HEK293T (cell line): ENCODE measurements at regions not wholly inside any gene's neighbourhood (a gene's known extent, or its start where the extent isn't known, plus 50 kb on each side); places are given as distances from the start of the nearest gene placed in this dataset.

Source experiments
- ARNT ChIP-seq: fragments of 450-650 bp; IDR thresholded peaks from 2 replicates; pipeline ENCODE4 v1.6.1; 2017; ENCODE audit warnings: mild to moderate bottlenecking
- BHLHE40 ChIP-seq: fragments of 450-650 bp; IDR thresholded peaks from 2 replicates; pipeline ENCODE4 v1.6.1; 2016; ENCODE audit warnings: mild to moderate bottlenecking, moderate library complexity, borderline replicate concordance
- ELF4 ChIP-seq: fragments of 450-650 bp; IDR thresholded peaks from 2 replicates; pipeline ENCODE4 v1.6.1; 2017; ENCODE audit warnings: antibody characterized with exemption
- FOXK2 ChIP-seq: fragments of 450-650 bp; IDR thresholded peaks from 2 replicates; pipeline ENCODE4 v1.6.1; 2016; ENCODE audit warnings: mild to moderate bottlenecking
- FOXM1 ChIP-seq: fragments of 450-650 bp; IDR thresholded peaks from 2 replicates; pipeline ENCODE4 v1.6.1; 2017; ENCODE audit warnings: mild to moderate bottlenecking, borderline replicate concordance
- L3MBTL2 ChIP-seq: fragments of 450-650 bp; conservative IDR thresholded peaks from 2 replicates; pipeline ENCODE4 v1.6.1; 2016; ENCODE audit warnings: mild to moderate bottlenecking
- PKNOX1 ChIP-seq: fragments of 450-650 bp; IDR thresholded peaks from 2 replicates; pipeline ENCODE4 v1.6.1; 2016
- SP1 ChIP-seq: fragments of 450-650 bp; IDR thresholded peaks from 2 replicates; pipeline ENCODE4 v1.6.1; 2017
- SUZ12 ChIP-seq: fragments of 450-650 bp; IDR thresholded peaks from 2 replicates; pipeline ENCODE4 v1.6.1; 2016; ENCODE audit warnings: mild to moderate bottlenecking
- TARDBP ChIP-seq: fragments of 450-650 bp; IDR thresholded peaks from 2 replicates; pipeline ENCODE4 v1.6.1; 2016
- ZNF384 ChIP-seq: fragments of 450-650 bp; IDR thresholded peaks from 2 replicates; pipeline ENCODE4 v1.6.1; 2016

GRCh38 chr3:106227068-106227467, 358.3 kb upstream of the CBLB start:
- no peak for TF ChIP-seq BHLHE40
- no peak for TF ChIP-seq ELF4
- no peak for TF ChIP-seq SUZ12
- no peak for TF ChIP-seq TARDBP
- no peak for TF ChIP-seq PKNOX1
- TF ChIP-seq FOXM1: no peak
- no peak for TF ChIP-seq SP1
- TF ChIP-seq ARNT: no peak
- TF ChIP-seq FOXK2: no peak
- no peak for TF ChIP-seq ZNF384
- TF ChIP-seq L3MBTL2: no peak
